GM20000 (cell line): ENCODE measurements at regions not wholly inside any gene's neighbourhood (a gene's known extent, or its start where the extent isn't known, plus 50 kb on each side); places are given as distances from the start of the nearest gene placed in this dataset.

ENCODE experiments used
- DNase-seq: peaks from one replicate; pipeline ENCODE4 v3.0.0; 2012; ENCODE audit warnings: low spot score
- CTCF ChIP-seq: IDR thresholded peaks from 2 replicates; pipeline ENCODE4 v1.5.1; 2012; ENCODE audit warnings: mild to moderate bottlenecking, control low read depth; ENCODE audit errors: extremely low read depth, missing control alignments

GRCh38 chr1:38277646-38278045 lies 231.1 kb upstream of the POU3F1 start:
- TF ChIP-seq CTCF, result no peak
- DNase-seq, result no peak

DNA sequence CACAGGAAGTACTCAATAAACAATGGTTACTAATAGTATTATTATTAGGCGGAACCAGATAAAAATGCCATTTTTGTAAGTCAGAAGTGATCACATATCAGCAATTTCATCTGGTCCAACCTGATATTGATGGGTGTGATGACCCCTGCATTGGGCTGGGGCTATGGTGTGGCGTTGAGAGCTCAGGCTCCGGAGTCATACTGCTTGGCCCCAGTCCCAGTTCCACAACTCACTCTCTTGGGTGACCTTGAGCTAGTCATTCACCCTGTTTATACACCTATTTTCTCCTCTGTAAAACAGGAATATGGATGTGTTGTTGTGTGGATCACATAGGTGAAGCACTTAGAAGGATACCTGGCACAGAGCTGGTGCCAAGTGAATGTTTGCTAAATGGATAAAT lies 229.4 kb upstream of the POU3F1 start:
- DNase-seq, result no peak
- TF ChIP-seq CTCF, result no peak

DNA sequence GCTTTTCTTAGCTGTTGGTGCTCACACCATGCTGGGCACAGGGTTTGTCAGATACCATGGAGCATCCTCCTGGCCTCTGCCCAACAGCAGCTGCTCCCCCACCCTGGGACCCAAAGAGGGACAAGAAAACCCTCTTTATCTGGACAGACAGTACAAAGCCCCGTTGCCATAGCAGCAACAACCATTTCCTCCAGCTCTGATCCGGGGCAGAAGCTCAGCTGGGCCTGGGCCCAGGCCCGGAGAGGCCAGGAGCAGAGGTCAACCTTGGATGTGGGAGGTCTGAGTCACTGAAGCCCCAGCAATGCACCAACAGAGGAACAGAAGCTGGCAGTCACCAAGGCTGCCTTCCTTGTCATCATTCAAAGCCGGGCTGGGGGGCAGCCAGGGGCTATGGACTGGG lies 228.4 kb upstream of the POU3F1 start:
- no peak for TF ChIP-seq CTCF
- DNase-seq, result no peak

DNA sequence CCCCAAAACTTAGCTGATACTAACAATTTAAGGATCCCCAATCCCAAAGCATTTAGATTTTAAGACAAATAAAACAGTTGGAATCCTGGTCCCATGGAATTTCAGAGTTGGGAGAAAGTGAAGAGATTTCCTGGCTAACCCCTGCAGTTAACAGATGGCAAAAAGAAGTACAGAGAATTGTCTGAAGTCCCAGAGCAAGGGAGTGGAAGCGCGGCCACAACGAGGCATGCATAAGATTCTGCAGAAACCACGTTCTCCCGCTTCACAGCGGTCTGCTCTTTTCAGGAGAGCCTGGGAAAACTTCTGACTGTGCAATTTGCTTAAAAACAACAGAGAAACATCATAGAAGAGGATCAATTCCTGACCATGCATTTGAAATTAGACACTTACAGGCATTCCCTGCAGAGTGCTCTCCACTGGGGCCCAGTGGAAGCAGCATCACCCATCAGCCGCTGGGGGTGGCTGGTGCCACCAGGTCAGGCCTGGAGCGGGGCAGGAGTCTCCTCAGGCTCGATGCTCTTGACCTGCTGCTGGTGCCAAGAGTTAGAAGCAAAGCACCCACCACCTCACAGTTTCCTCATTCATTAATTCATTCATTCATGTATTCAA lies 226.7 kb upstream of the POU3F1 start:
- no peak for DNase-seq
- TF ChIP-seq CTCF, result no peak

- DNase-seq, result no peak
- TF ChIP-seq CTCF, result no peak
Measured at GRCh38 chr1:38272515-38272914, 225.9 kb upstream of the POU3F1 start.

DNA sequence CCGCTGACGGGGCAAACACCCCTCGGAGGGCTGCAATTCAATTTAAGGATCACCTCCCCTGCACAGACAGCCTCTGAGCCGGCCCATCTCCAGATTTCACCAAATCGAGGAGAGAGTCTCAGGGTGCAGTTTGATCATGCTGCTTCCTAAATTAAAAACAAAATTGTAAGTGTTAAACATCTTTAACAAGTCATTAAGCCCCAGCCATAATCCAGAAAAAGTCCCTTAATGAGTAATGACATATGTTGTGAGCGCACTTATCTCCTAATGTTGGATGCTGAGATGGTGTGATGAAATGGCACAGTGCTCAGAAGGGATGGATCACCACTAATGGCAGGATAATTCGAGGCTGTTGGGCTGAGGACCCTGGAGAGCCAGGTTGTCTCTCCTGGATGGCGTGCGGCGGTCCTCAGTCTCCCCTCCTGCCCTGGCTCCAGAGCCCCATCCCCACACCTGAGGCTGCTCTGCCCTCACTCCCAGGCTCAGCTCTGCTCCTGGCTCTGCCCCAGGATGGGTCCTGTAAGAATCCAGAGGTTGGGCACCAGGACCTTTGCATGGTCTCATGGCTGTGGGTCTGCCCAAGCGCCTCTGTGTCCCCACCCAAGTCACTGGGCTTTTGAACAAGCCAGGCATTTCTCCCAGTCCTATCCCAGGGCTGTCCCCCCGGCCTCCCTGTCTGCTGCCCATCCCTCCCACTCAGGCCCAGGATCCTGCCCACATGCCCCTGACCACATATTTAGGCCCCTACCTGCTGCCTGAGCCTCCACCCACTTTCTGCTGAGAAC lies 224.4 kb upstream of the POU3F1 start:
- no peak for TF ChIP-seq CTCF

GRCh38 chr1:38269923-38270848 lies 223.6 kb upstream of the POU3F1 start:
- DNase-seq, result no peak
- TF ChIP-seq CTCF, result no peak

More for the DNA sequence above, 224.4 kb upstream of the POU3F1 start:
- no peak for DNase-seq
